Panc1 (cell line): ENCODE measurements at regions not wholly inside any gene's neighbourhood (a gene's known extent, or its start where the extent isn't known, plus 50 kb on each side); places are given as distances from the start of the nearest gene placed in this dataset.

ENCODE experiments used
- ATAC-seq: fragments of 200-7000 bp; cut with Tn5 transposase; 2 replicates; pipeline ENCODE4 v1.9.1; 2020; ENCODE audit warnings: mild to moderate bottlenecking, moderate library complexity
- BruUV-seq: library from RNA; stranded (reverse); fragments of 400-500 nt; replicated peaks from 2 replicates; lab custom pipeline; 2021; lab: Mats Ljungman, UMichigan
- CTCF ChIA-PET: fragments of 300-600 bp; sonication (Branson Sonifier 250); formaldehyde crosslinking; loops from one replicate; lab custom pipeline; 2022; ENCODE audit warnings: antibody characterized with exemption; lab: Charles Lee
- POLR2A ChIA-PET: fragments of 300-600 bp; sonication (Branson Sonifier 250); formaldehyde crosslinking; loops from one replicate; lab custom pipeline; 2022; ENCODE audit warnings: antibody characterized with exemption; lab: Charles Lee
- DNase-seq: peaks from one replicate; pipeline ENCODE4 v3.0.0-alpha.2; 2010; ENCODE audit warnings: low read depth, low spot score
- H3K27ac ChIP-seq: 2 replicates; pipeline ENCODE4 v1.5.1; 2011; ENCODE audit warnings: mild to moderate bottlenecking, low read length, inconsistent platforms
- H3K27me3 ChIP-seq: fragments of 200-500 bp; sonication (Bioruptor generic); 2 replicates; pipeline ENCODE4 v1.6.0; 2014; ENCODE audit warnings: low read length, inconsistent platforms; ENCODE audit not compliant: control insufficient read depth, insufficient read depth
- H3K36me3 ChIP-seq: fragments of 200-500 bp; sonication (Bioruptor generic); 2 replicates; pipeline ENCODE4 v1.5.1; 2014; ENCODE audit warnings: inconsistent platforms, mild to moderate bottlenecking, low read length, moderate library complexity; ENCODE audit not compliant: control insufficient read depth, insufficient read depth
- H3K4me1 ChIP-seq: 2 replicates; pipeline ENCODE4 v1.5.1; 2011; ENCODE audit warnings: inconsistent platforms, mild to moderate bottlenecking, low read length, moderate library complexity; ENCODE audit not compliant: control insufficient read depth, insufficient read depth
- H3K4me3 ChIP-seq, 2 experiments: 2 replicates each; pipeline ENCODE4 v1.5.1; 2011 to 2012; ENCODE audit warnings: low read depth in 2 of 2, low read length in 2 of 2, mild to moderate bottlenecking in 2 of 2, inconsistent platforms in 1 of 2, moderate library complexity in 1 of 2
- H3K9me3 ChIP-seq: fragments of 200-500 bp; sonication (Bioruptor generic); 2 replicates; pipeline ENCODE4 v1.5.1; 2014; ENCODE audit warnings: low read depth, mild to moderate bottlenecking, inconsistent platforms, low read length, moderate library complexity; ENCODE audit not compliant: control insufficient read depth, insufficient read depth
- CTCF ChIP-seq: fragments of 450-650 bp; IDR thresholded peaks from 2 replicates; pipeline ENCODE4 v1.5.1; 2017; ENCODE audit warnings: mild to moderate bottlenecking
- POLR2AphosphoS5 ChIP-seq: IDR thresholded peaks from 2 replicates; pipeline ENCODE4 v1.6.1; 2012; ENCODE audit warnings: mild to moderate bottlenecking, low read depth, low read length, moderate library complexity
- SIN3A ChIP-seq: IDR thresholded peaks from 2 replicates; pipeline ENCODE4 v1.6.1; 2012; ENCODE audit warnings: low read depth, mild to moderate bottlenecking, low read length, moderate library complexity, borderline replicate concordance; ENCODE audit not compliant: insufficient read depth
- TCF7L2 ChIP-seq: IDR thresholded peaks from 2 replicates; pipeline ENCODE4 v1.6.1; 2011; ENCODE audit warnings: mild to moderate bottlenecking, low read depth, low read length, inconsistent platforms
- in situ Hi-C: cut with HindIII; loops from 2 replicates; pipeline ENCODE4 v1.10.0; 2016; ENCODE audit warnings: low sequenced_read_pairs, low pct_unique_long_range_greater_than_20kb
- intact Hi-C: fragments of 100-400 bp; cut with micrococcal nuclease; formaldehyde crosslinking; loops from one replicate; pipeline ENCODE4 v1.10.0; 2022; ENCODE audit not compliant: unreplicated experiment
- TF ChIP-seq, protein P1 (sequence below), 2 experiments: IDR thresholded peaks; 2 replicates each; pipeline ENCODE4 v1.6.1; 2011 to 2012; ENCODE audit warnings: low read depth in 2 of 2, control low read depth in 1 of 2, low read length in 1 of 2, mild to moderate bottlenecking in 1 of 2, moderate library complexity in 1 of 2; ENCODE audit not compliant: insufficient read depth in 1 of 2

- no peaks in the 10 kb centered on the region for H3K4me1 ChIP-seq
- H3K36me3 ChIP-seq = no peaks in the 10 kb centered on the region
- no peaks in the 10 kb centered on the region for H3K9me3 ChIP-seq
- ChIA-PET CTCF (no interaction called here), POLR2A (no interaction called here)
- DNase-seq (no peak), ATAC-seq (no peak)
- no peak overlapping the region for H3K4me3 ChIP-seq
- BruUV-seq = no TSS peak
- TF ChIP-seq, protein P1, sequence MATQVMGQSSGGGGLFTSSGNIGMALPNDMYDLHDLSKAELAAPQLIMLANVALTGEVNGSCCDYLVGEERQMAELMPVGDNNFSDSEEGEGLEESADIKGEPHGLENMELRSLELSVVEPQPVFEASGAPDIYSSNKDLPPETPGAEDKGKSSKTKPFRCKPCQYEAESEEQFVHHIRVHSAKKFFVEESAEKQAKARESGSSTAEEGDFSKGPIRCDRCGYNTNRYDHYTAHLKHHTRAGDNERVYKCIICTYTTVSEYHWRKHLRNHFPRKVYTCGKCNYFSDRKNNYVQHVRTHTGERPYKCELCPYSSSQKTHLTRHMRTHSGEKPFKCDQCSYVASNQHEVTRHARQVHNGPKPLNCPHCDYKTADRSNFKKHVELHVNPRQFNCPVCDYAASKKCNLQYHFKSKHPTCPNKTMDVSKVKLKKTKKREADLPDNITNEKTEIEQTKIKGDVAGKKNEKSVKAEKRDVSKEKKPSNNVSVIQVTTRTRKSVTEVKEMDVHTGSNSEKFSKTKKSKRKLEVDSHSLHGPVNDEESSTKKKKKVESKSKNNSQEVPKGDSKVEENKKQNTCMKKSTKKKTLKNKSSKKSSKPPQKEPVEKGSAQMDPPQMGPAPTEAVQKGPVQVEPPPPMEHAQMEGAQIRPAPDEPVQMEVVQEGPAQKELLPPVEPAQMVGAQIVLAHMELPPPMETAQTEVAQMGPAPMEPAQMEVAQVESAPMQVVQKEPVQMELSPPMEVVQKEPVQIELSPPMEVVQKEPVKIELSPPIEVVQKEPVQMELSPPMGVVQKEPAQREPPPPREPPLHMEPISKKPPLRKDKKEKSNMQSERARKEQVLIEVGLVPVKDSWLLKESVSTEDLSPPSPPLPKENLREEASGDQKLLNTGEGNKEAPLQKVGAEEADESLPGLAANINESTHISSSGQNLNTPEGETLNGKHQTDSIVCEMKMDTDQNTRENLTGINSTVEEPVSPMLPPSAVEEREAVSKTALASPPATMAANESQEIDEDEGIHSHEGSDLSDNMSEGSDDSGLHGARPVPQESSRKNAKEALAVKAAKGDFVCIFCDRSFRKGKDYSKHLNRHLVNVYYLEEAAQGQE (IDR thresholded peaks at IDR 0.05; ENCODE audit: insufficient read depth in 1 of 2, low read depth in 2 of 2, low read length in 1 of 2) = no peak
- no peak for TF ChIP-seq TCF7L2
- TF ChIP-seq CTCF = no peak
- no peak for TF ChIP-seq POLR2AphosphoS5
- no peak for TF ChIP-seq SIN3A
- in situ Hi-C loops = no loop called here
- intact Hi-C loops = no loop called here
- no peak overlapping the region for H3K27ac ChIP-seq
- H3K27me3 ChIP-seq = no peaks in the 10 kb centered on the region
Measured at GRCh38 chr2:51404226-51404625, 372.3 kb upstream of the NRXN1 start.

- ATAC-seq (no peak), DNase-seq (no peak)
- H3K4me3 ChIP-seq = no peak overlapping the region
- H3K4me1 ChIP-seq = no peaks in the 10 kb centered on the region
- intact Hi-C loops (no loop called here), in situ Hi-C loops (no loop called here)
- POLR2A ChIA-PET = no interaction called here
- H3K27ac ChIP-seq = no peak overlapping the region
- TF ChIP-seq TCF7L2 = no peak
- TF ChIP-seq SIN3A = no peak
- TF ChIP-seq, protein P1 (IDR thresholded peaks at IDR 0.05; ENCODE audit: insufficient read depth in 1 of 2, low read depth in 2 of 2, low read length in 1 of 2) = no peak
- no peak for TF ChIP-seq POLR2AphosphoS5
- no peak for TF ChIP-seq CTCF
- no peaks in the 10 kb centered on the region for H3K36me3 ChIP-seq
- no peaks in the 10 kb centered on the region for H3K9me3 ChIP-seq
- CTCF ChIA-PET = no interaction called here
- no peaks in the 10 kb centered on the region for H3K27me3 ChIP-seq
- no TSS peak for BruUV-seq
Measured at GRCh38 chr2:51401546-51401945, 369.6 kb upstream of the NRXN1 start.
